Lower leg skin (tissue), 4 donors: ENCODE measurements at regions not wholly inside any gene's neighbourhood (a gene's known extent, or its start where the extent isn't known, plus 50 kb on each side); places are given as distances from the start of the nearest gene placed in this dataset.

Experiments
- DNase-seq, 2 donors: peaks; one replicate each; pipeline ENCODE4 v3.0.0-alpha.2; 2019; ENCODE audit warnings: low spot score in 2 of 2
- H3K4me3 ChIP-seq: fragments of 200-600 bp; sonication (generic); 2 replicates; pipeline ENCODE4 v1.5.1; 2017; ENCODE audit warnings: mild to moderate bottlenecking, low read depth; ENCODE audit not compliant: poor library complexity, severe bottlenecking
- POLR2A ChIP-seq, 2 donors: fragments of 450-650 bp; IDR thresholded peaks; one replicate each; pipeline ENCODE4 v1.6.1; 2016 to 2017; ENCODE audit warnings: antibody characterized with exemption in 2 of 2, mild to moderate bottlenecking in 1 of 2, moderate library complexity in 1 of 2
- WGBS, 2 donors: methylation state at CpG; one replicate each; pipeline ENCODE4 v1.1.5; 2018; 5-methylcytosine and 5-hydroxymethylcytosine counted together
- intact Hi-C: fragments of 100-400 bp; cut with DNase I; formaldehyde crosslinking; loops from one replicate; pipeline ENCODE4 v1.15.0; 2023; ENCODE audit warnings: low total_unique reads
- TF ChIP-seq, protein P1 (sequence below), 3 donors: fragments of 450-650 bp; IDR thresholded peaks; one replicate each; pipeline ENCODE4 v1.5.1; 2016; ENCODE audit warnings: antibody characterized with exemption in 3 of 3, mild to moderate bottlenecking in 3 of 3, moderate library complexity in 2 of 3

GRCh38 chr22:27436591-27436990, 365.0 kb downstream of the MN1 start:
- no peak for TF ChIP-seq POLR2A (IDR thresholded peaks at IDR 0.05)
- TF ChIP-seq, protein P1, sequence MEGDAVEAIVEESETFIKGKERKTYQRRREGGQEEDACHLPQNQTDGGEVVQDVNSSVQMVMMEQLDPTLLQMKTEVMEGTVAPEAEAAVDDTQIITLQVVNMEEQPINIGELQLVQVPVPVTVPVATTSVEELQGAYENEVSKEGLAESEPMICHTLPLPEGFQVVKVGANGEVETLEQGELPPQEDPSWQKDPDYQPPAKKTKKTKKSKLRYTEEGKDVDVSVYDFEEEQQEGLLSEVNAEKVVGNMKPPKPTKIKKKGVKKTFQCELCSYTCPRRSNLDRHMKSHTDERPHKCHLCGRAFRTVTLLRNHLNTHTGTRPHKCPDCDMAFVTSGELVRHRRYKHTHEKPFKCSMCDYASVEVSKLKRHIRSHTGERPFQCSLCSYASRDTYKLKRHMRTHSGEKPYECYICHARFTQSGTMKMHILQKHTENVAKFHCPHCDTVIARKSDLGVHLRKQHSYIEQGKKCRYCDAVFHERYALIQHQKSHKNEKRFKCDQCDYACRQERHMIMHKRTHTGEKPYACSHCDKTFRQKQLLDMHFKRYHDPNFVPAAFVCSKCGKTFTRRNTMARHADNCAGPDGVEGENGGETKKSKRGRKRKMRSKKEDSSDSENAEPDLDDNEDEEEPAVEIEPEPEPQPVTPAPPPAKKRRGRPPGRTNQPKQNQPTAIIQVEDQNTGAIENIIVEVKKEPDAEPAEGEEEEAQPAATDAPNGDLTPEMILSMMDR (IDR thresholded peaks at IDR 0.05) = no peak
- H3K4me3 ChIP-seq = no peak overlapping the region
- no peak for DNase-seq
- WGBS, 2 donors = 83 to 88% methylated on average over 7 of the region's 7 CpGs
- intact Hi-C loops = no loop called here

DNA sequence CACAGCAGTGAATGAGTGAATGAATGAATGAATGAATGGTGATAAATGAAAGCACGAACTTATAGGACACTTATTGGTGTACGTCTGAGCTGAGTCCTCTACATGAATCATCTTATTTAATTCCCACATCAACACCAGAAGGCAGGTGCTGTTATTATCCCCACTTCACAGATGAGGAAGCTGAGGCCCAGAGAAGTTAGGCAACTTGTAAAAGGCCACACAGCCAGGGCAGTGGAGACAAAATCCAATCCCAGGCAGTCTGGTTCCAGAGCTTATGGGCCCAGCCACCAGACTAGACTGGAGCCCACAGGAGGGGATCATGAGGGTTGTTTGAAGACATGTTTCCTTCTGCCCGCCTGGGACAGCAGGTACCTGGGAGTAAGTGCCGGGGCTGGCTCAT, 364.0 kb downstream of the MN1 start:
- intact Hi-C loops = no loop called here
- WGBS, 2 donors = 90 to 91% methylated on average over 3 to 4 of the region's 4 CpGs
- TF ChIP-seq, protein P1 (IDR thresholded peaks at IDR 0.05) = no peak
- no peak for TF ChIP-seq POLR2A (IDR thresholded peaks at IDR 0.05)
- H3K4me3 ChIP-seq = no peak overlapping the region
- no peak for DNase-seq

- H3K4me3 ChIP-seq = no peak overlapping the region
- WGBS, 2 donors = 25 to 33% methylated on average over 21 to 22 of the region's 22 CpGs
- intact Hi-C loops = no loop called here
- no peak for DNase-seq
- TF ChIP-seq, protein P1 (IDR thresholded peaks at IDR 0.05) = no peak
- TF ChIP-seq POLR2A (IDR thresholded peaks at IDR 0.05) = no peak
Measured at GRCh38 chr22:27438271-27438980, 363.1 kb downstream of the MN1 start.

GRCh38 chr22:27439131-27439530, 362.4 kb downstream of the MN1 start:
- TF ChIP-seq, protein P1 (IDR thresholded peaks at IDR 0.05) = no peak
- no peak for TF ChIP-seq POLR2A (IDR thresholded peaks at IDR 0.05)
- intact Hi-C loops = no loop called here
- 65 to 70% methylated on average over 4 of the region's 4 CpGs for WGBS, 2 donors
- no peak for DNase-seq
- H3K4me3 ChIP-seq = no peak overlapping the region

GRCh38 chr22:27440304-27440865, 361.2 kb downstream of the MN1 start:
- 57 to 68% methylated on average over 6 of the region's 6 CpGs for WGBS, 2 donors
- no peak overlapping the region for H3K4me3 ChIP-seq
- intact Hi-C loops = no loop called here
- no peak for DNase-seq
- TF ChIP-seq, protein P1 (IDR thresholded peaks at IDR 0.05) = no peak
- TF ChIP-seq POLR2A (IDR thresholded peaks at IDR 0.05) = no peak
